IMR-90 (cell line): ENCODE measurements at regions not wholly inside any gene's neighbourhood (a gene's known extent, or its start where the extent isn't known, plus 50 kb on each side); places are given as distances from the start of the nearest gene placed in this dataset.

Experiments used
- ATAC-seq: fragments of 200-7000 bp; cut with Tn5 transposase; 2 replicates; pipeline ENCODE4 v1.9.1; 2020; ENCODE audit warnings: low read depth, mild to moderate bottlenecking, moderate library complexity
- BruUV-seq: library from RNA; stranded (reverse); fragments of 400-500 nt; replicated peaks from 2 replicates; lab custom pipeline; 2021; lab: Mats Ljungman, UMichigan
- CTCF ChIA-PET: fragments of 300-600 bp; formaldehyde crosslinking; extraction: SDS; loops from one replicate; lab custom pipeline; 2021; ENCODE audit warnings: antibody characterized with exemption; lab: Yijun Ruan, JAX
- POLR2A ChIA-PET: fragments of 300-600 bp; sonication (Branson Sonifier 250); formaldehyde crosslinking; loops from one replicate; lab custom pipeline; 2022; ENCODE audit warnings: antibody characterized with exemption; ENCODE audit not compliant: unreplicated experiment; lab: Charles Lee
- DNase-seq: peaks from one replicate; pipeline ENCODE4 v3.0.0; 2013
- H2AFZ ChIP-seq: replicated peaks from 2 replicates; pipeline ENCODE3; 2013; ENCODE audit warnings: low read length, mild to moderate bottlenecking; ENCODE audit not compliant: poor library complexity
- H2AK5ac ChIP-seq: 2 replicates; pipeline ENCODE4 v1.6.1; 2013; ENCODE audit warnings: low read depth, low read length, inconsistent platforms
- H2AK9ac ChIP-seq: replicated peaks from 2 replicates; pipeline ENCODE3; 2013; ENCODE audit warnings: mild to moderate bottlenecking, low read depth, low read length, moderate library complexity; ENCODE audit not compliant: poor library complexity
- H2BK120ac ChIP-seq: 2 replicates; pipeline ENCODE4 v1.6.1; 2013; ENCODE audit warnings: low read depth, low read length, inconsistent platforms
- H2BK15ac ChIP-seq: 3 replicates; pipeline ENCODE4 v1.6.1; 2013; ENCODE audit warnings: low read depth, low read length, inconsistent platforms
- H2BK20ac ChIP-seq: 2 replicates; pipeline ENCODE4 v1.6.1; 2013; ENCODE audit warnings: low read depth, mild to moderate bottlenecking, inconsistent platforms, low read length, moderate library complexity
- H2BK5ac ChIP-seq: 2 replicates; pipeline ENCODE4 v1.6.1; 2013; ENCODE audit warnings: mild to moderate bottlenecking, low read depth, low read length, inconsistent platforms; ENCODE audit not compliant: poor library complexity, severe bottlenecking
- H3K14ac ChIP-seq: replicated peaks from 2 replicates; pipeline ENCODE4 v1.6.1; 2013; ENCODE audit warnings: low read depth, low read length, inconsistent platforms
- H3K18ac ChIP-seq: 2 replicates; pipeline ENCODE4 v1.6.1; 2013; ENCODE audit warnings: low read depth, low read length, control low read depth
- H3K23ac ChIP-seq: 2 replicates; pipeline ENCODE4 v1.6.1; 2013; ENCODE audit warnings: low read depth, low read length, inconsistent platforms
- H3K27ac ChIP-seq: 2 replicates; pipeline ENCODE4 v1.5.1; 2013; ENCODE audit warnings: mild to moderate bottlenecking, control low read depth, low read length; ENCODE audit not compliant: insufficient read depth
- H3K27me3 ChIP-seq: 2 replicates; pipeline ENCODE4 v1.6.1; 2013; ENCODE audit warnings: low read length; ENCODE audit not compliant: control insufficient read depth, insufficient read depth
- H3K36me3 ChIP-seq: 2 replicates; pipeline ENCODE4 v1.6.1; 2013; ENCODE audit warnings: low read length, mixed read lengths; ENCODE audit not compliant: control insufficient read depth, insufficient read depth
- H3K4ac ChIP-seq: 2 replicates; pipeline ENCODE4 v1.6.1; 2013; ENCODE audit warnings: low read depth, low read length, inconsistent platforms
- H3K4me1 ChIP-seq: 2 replicates; pipeline ENCODE4 v1.6.1; 2013; ENCODE audit warnings: low read length, mixed read lengths; ENCODE audit not compliant: control insufficient read depth, insufficient read depth
- H3K4me2 ChIP-seq: 2 replicates; pipeline ENCODE4 v1.6.1; 2013; ENCODE audit warnings: low read depth, mild to moderate bottlenecking, control low read depth, low read length, moderate library complexity
- H3K4me3 ChIP-seq: 2 replicates; pipeline ENCODE4 v1.5.1; 2013; ENCODE audit warnings: low read depth, mild to moderate bottlenecking, control low read depth, low read length, moderate library complexity; ENCODE audit not compliant: insufficient read depth
- H3K56ac ChIP-seq: 2 replicates; pipeline ENCODE4 v1.6.1; 2013; ENCODE audit warnings: low read length, inconsistent platforms; ENCODE audit not compliant: insufficient read depth; ENCODE audit errors: extremely low read depth
- H3K79me1 ChIP-seq, 2 experiments: 2 replicates each; pipeline ENCODE4 v1.6.1; 2013; ENCODE audit warnings: low read length in 2 of 2, inconsistent platforms in 1 of 2, low read depth in 1 of 2
- H3K9ac ChIP-seq: 2 replicates; pipeline ENCODE4 v1.6.1; 2013; ENCODE audit warnings: low read depth, low read length, control low read depth
- H3K9me1 ChIP-seq: 2 replicates; pipeline ENCODE4 v1.6.1; 2013; ENCODE audit warnings: low read length, inconsistent platforms; ENCODE audit not compliant: insufficient read depth
- H3K9me3 ChIP-seq: 2 replicates; pipeline ENCODE4 v1.6.1; 2013; ENCODE audit warnings: low read length; ENCODE audit not compliant: control insufficient read depth, insufficient read depth
- H4K20me1 ChIP-seq: 2 replicates; pipeline ENCODE4 v1.6.1; 2013; ENCODE audit warnings: low read length, inconsistent platforms; ENCODE audit not compliant: insufficient read depth
- H4K5ac ChIP-seq: 2 replicates; pipeline ENCODE4 v1.6.1; 2013; ENCODE audit warnings: mild to moderate bottlenecking, low read depth, low read length, control low read depth
- H4K8ac ChIP-seq, 2 experiments: 2 replicates each; pipeline ENCODE4 v1.6.1; 2013; ENCODE audit warnings: low read depth in 2 of 2, low read length in 2 of 2, control low read depth in 1 of 2, inconsistent platforms in 1 of 2
- H4K91ac ChIP-seq: 2 replicates; pipeline ENCODE4 v1.6.1; 2013; ENCODE audit warnings: low read depth, low read length, inconsistent platforms; ENCODE audit not compliant: insufficient read depth
- BHLHE40 ChIP-seq: fragments of 150-350 bp; IDR thresholded peaks from 2 replicates; pipeline ENCODE4 v1.6.1; 2016; ENCODE audit warnings: mild to moderate bottlenecking, low read depth, low read length
- CEBPB ChIP-seq: IDR thresholded peaks from 2 replicates; pipeline ENCODE4 v1.6.1; 2012; ENCODE audit warnings: low read depth, low read length, improper control_type of control experiment
- CHD1 ChIP-seq: IDR thresholded peaks from 2 replicates; pipeline ENCODE4 v1.6.1; 2012; ENCODE audit warnings: low read depth, low read length, improper control_type of control experiment
- CTCF ChIP-seq: conservative IDR thresholded peaks from 2 replicates; pipeline ENCODE4 v1.5.1; 2012; ENCODE audit warnings: mild to moderate bottlenecking, low read depth, low read length, improper control_type of control experiment
- ELK1 ChIP-seq: fragments of 150-350 bp; IDR thresholded peaks from 2 replicates; pipeline ENCODE4 v1.6.1; 2016; ENCODE audit warnings: low read depth, mild to moderate bottlenecking, low read length, moderate library complexity, borderline replicate concordance
- FOS ChIP-seq: fragments of 150-350 bp; IDR thresholded peaks from 2 replicates; pipeline ENCODE4 v1.6.1; 2016; ENCODE audit warnings: low read depth, low read length
- MAFK ChIP-seq: IDR thresholded peaks from 2 replicates; pipeline ENCODE4 v1.6.1; 2012; ENCODE audit warnings: low read depth, low read length, improper control_type of control experiment
- MAZ ChIP-seq: IDR thresholded peaks from 2 replicates; pipeline ENCODE4 v1.6.1; 2012; ENCODE audit warnings: low read depth, mild to moderate bottlenecking, low read length, improper control_type of control experiment, moderate library complexity, borderline replicate concordance
- MXI1 ChIP-seq: IDR thresholded peaks from 2 replicates; pipeline ENCODE4 v1.6.1; 2012; ENCODE audit warnings: low read depth, mild to moderate bottlenecking, low read length, moderate library complexity, borderline replicate concordance
- NFE2L2 ChIP-seq: fragments of 150-350 bp; IDR thresholded peaks from 2 replicates; pipeline ENCODE4 v1.6.1; 2016; ENCODE audit warnings: low read depth, mild to moderate bottlenecking, low read length
- POLR2A ChIP-seq: IDR thresholded peaks from 2 replicates; pipeline ENCODE4 v1.6.1; 2012; ENCODE audit warnings: mild to moderate bottlenecking, low read depth, low read length
- RAD21 ChIP-seq: IDR thresholded peaks from 2 replicates; pipeline ENCODE4 v1.6.1; 2012; ENCODE audit warnings: low read length, improper control_type of control experiment
- RCOR1 ChIP-seq: IDR thresholded peaks from 2 replicates; pipeline ENCODE4 v1.6.1; 2012; ENCODE audit warnings: mild to moderate bottlenecking, low read length, improper control_type of control experiment; ENCODE audit not compliant: insufficient replicate concordance
- RFX5 ChIP-seq: IDR thresholded peaks from 2 replicates; pipeline ENCODE4 v1.8.0; 2012; ENCODE audit warnings: low read depth, mild to moderate bottlenecking, low read length, moderate library complexity
- SMC3 ChIP-seq: fragments of 150-350 bp; IDR thresholded peaks from 2 replicates; pipeline ENCODE4 v1.6.1; 2016; ENCODE audit warnings: low read depth, mild to moderate bottlenecking, antibody characterized with exemption, low read length, moderate library complexity
- USF2 ChIP-seq: fragments of 150-350 bp; IDR thresholded peaks from 2 replicates; pipeline ENCODE4 v1.6.1; 2017; ENCODE audit warnings: mild to moderate bottlenecking, antibody characterized with exemption, low read length, low read depth
- WGBS, 2 experiments: methylation state at CpG; one replicate each; pipeline versions ENCODE4 v1.1.5 to v1.1.7; 2013; ENCODE audit warnings: missing lambda C conversion rate in 2 of 2; ENCODE audit not compliant: insufficient read length in 1 of 2; ENCODE audit errors: extremely low coverage in 2 of 2; 5-methylcytosine and 5-hydroxymethylcytosine counted together
- dilution Hi-C: fragments of 300-500 bp; cut with HindIII; formaldehyde crosslinking; loops from one replicate; pipeline ENCODE4 v1.14.3; 2018; ENCODE audit warnings: low sequenced_read_pairs; ENCODE audit not compliant: unreplicated experiment
- in situ Hi-C: fragments of 300-500 bp; cut with MboI; formaldehyde crosslinking; loops from 3 replicates; pipeline ENCODE4 v1.14.3; 2019; ENCODE audit warnings: low sequenced_read_pairs, inconsistent platforms, mixed read lengths
- intact Hi-C: fragments of 100-400 bp; cut with micrococcal nuclease; formaldehyde crosslinking; loops from 2 replicates; pipeline ENCODE4 v1.10.0; 2022

GRCh38 chr5:29263915-29264351 is 1929.6 kb upstream of the CDH6 start:
- no peak overlapping the region for H4K91ac ChIP-seq
- H2AFZ ChIP-seq, result no peak overlapping the region
- no peak overlapping the region for H3K4me2 ChIP-seq
- H4K8ac ChIP-seq, result no peak overlapping the region
- BruUV-seq, result no TSS peak
- H3K27ac ChIP-seq, result no peak overlapping the region
- no peaks in the 10 kb centered on the region for H3K36me3 ChIP-seq
- WGBS, 2 experiments, result no CpG with 5 or more reads among the region's 4 CpGs
- intact Hi-C loops, result no loop called here
- H2BK120ac ChIP-seq, result no peak overlapping the region
- no peaks in the 10 kb centered on the region for H3K9me1 ChIP-seq
- H2BK5ac ChIP-seq, result no peak overlapping the region
- H3K79me1 ChIP-seq, result no peaks in the 10 kb centered on the region
- no peaks in the 10 kb centered on the region for H3K4me1 ChIP-seq
- no peak overlapping the region for H3K4me3 ChIP-seq
- in situ Hi-C loops, result no loop called here
- H3K27me3 ChIP-seq, result no peaks in the 10 kb centered on the region
- H4K5ac ChIP-seq, result no peak overlapping the region
- TF ChIP-seq USF2 (no peak), ELK1 (no peak), CHD1 (no peak), SMC3 (no peak), MAZ (no peak), POLR2A (no peak), NFE2L2 (no peak), RAD21 (no peak), FOS (no peak), CEBPB (no peak), RCOR1 (no peak), MAFK (no peak), MXI1 (no peak), CTCF (no peak), BHLHE40 (no peak), RFX5 (no peak)
- dilution Hi-C loops, result no loop called here
- no peak overlapping the region for H3K9ac ChIP-seq
- CTCF ChIA-PET, result no interaction called here
- POLR2A ChIA-PET, result no interaction called here
- H3K56ac ChIP-seq, result no peak overlapping the region
- H4K20me1 ChIP-seq, result no peaks in the 10 kb centered on the region
- no peak overlapping the region for H2AK5ac ChIP-seq
- no peak overlapping the region for H2BK20ac ChIP-seq
- no peak overlapping the region for H3K23ac ChIP-seq
- no peak overlapping the region for H2BK15ac ChIP-seq
- H3K9me3 ChIP-seq, result no peaks in the 10 kb centered on the region
- no peak overlapping the region for H3K14ac ChIP-seq
- DNase-seq (no peak), ATAC-seq (no peak)
- H3K4ac ChIP-seq, result no peak overlapping the region
- H2AK9ac ChIP-seq, result no peak overlapping the region
- H3K18ac ChIP-seq, result no peak overlapping the region
